Keratinocyte (primary cell): ENCODE measurements at regions not wholly inside any gene's neighbourhood (a gene's known extent, or its start where the extent isn't known, plus 50 kb on each side); places are given as distances from the start of the nearest gene placed in this dataset.

Experiments used
- DNase-seq: peaks from one replicate; pipeline ENCODE4 v3.0.0-alpha.2; 2011; ENCODE audit warnings: low read depth, missing footprints, low spot score
- FAIRE-seq: peaks from 2 replicates; lab custom pipeline; 2011; peaks lifted over from hg19 to GRCh38; lab: Jason Lieb, UNC
- H2AFZ ChIP-seq: 2 replicates; pipeline ENCODE4 v1.6.0; 2012; ENCODE audit warnings: low read length, control low read depth, inconsistent platforms; ENCODE audit not compliant: control insufficient read depth
- H3K27ac ChIP-seq: 2 replicates; pipeline ENCODE4 v1.5.1; 2011; ENCODE audit warnings: low read length; ENCODE audit not compliant: control insufficient read depth, insufficient read depth
- H3K27me3 ChIP-seq: 3 replicates; pipeline ENCODE4 v1.6.0; 2011; ENCODE audit warnings: low read length; ENCODE audit not compliant: control insufficient read depth, insufficient read depth; ENCODE audit errors: extremely low read depth
- H3K36me3 ChIP-seq, 2 experiments: 2 replicates in 1 of 2; 3 replicates in 1 of 2; pipeline ENCODE4 v1.5.1; 2011; ENCODE audit warnings: low read length in 2 of 2, mild to moderate bottlenecking in 1 of 2; ENCODE audit not compliant: control insufficient read depth in 2 of 2, insufficient read depth in 2 of 2; ENCODE audit errors: extremely low read depth in 1 of 2
- H3K4me1 ChIP-seq: 3 replicates; pipeline ENCODE4 v1.5.1; 2011; ENCODE audit warnings: low read length; ENCODE audit not compliant: control insufficient read depth, insufficient read depth; ENCODE audit errors: extremely low read depth
- H3K4me2 ChIP-seq: 3 replicates; pipeline ENCODE4 v1.6.0; 2011; ENCODE audit warnings: low read depth, low read length; ENCODE audit not compliant: control insufficient read depth, insufficient read depth; ENCODE audit errors: extremely low read depth
- H3K4me3 ChIP-seq, 3 experiments: fragments of 200-600 bp in 1 of 3; sonication (generic) in 1 of 3; 2 replicates in 2 of 3; 3 replicates in 1 of 3; pipeline ENCODE4 v1.5.1; 2011 to 2016; ENCODE audit warnings: low read length in 3 of 3, mild to moderate bottlenecking in 3 of 3, control low read depth in 2 of 3, inconsistent platforms in 1 of 3, low read depth in 1 of 3, mixed read lengths in 1 of 3, mixed run types in 1 of 3, moderate library complexity in 1 of 3; ENCODE audit not compliant: control insufficient read depth in 2 of 3, insufficient read depth in 2 of 3; ENCODE audit errors: extremely low read depth in 1 of 3
- H3K79me2 ChIP-seq: 2 replicates; pipeline ENCODE4 v1.6.0; 2012; ENCODE audit warnings: low read length; ENCODE audit not compliant: control insufficient read depth, insufficient read depth
- H3K9ac ChIP-seq: 3 replicates; pipeline ENCODE4 v1.6.0; 2011; ENCODE audit warnings: low read length; ENCODE audit not compliant: control insufficient read depth, insufficient read depth; ENCODE audit errors: extremely low read depth
- H3K9me1 ChIP-seq: 3 replicates; pipeline ENCODE4 v1.6.0; 2011; ENCODE audit warnings: low read length; ENCODE audit not compliant: control insufficient read depth, insufficient read depth; ENCODE audit errors: extremely low read depth
- H3K9me3 ChIP-seq: 2 replicates; pipeline ENCODE4 v1.5.1; 2012; ENCODE audit warnings: low read depth, low read length; ENCODE audit not compliant: control insufficient read depth
- H4K20me1 ChIP-seq: 3 replicates; pipeline ENCODE4 v1.6.0; 2011; ENCODE audit warnings: low read length; ENCODE audit not compliant: control insufficient read depth, insufficient read depth; ENCODE audit errors: extremely low read depth
- EZH2 ChIP-seq: IDR thresholded peaks from one replicate; pipeline ENCODE4 v1.6.1; 2012; ENCODE audit warnings: inconsistent platforms, mild to moderate bottlenecking, low read length, moderate library complexity
- dilution Hi-C: fragments of 300-500 bp; cut with MboI; formaldehyde crosslinking; loops from one replicate; pipeline ENCODE4 v1.7.0; 2020; ENCODE audit warnings: low sequenced_read_pairs; ENCODE audit not compliant: extremely low pct_ligation_motif_present
- TF ChIP-seq, protein P1 (sequence below), 3 experiments: IDR thresholded peaks in 1 of 3; conservative IDR thresholded peaks in 1 of 3; optimal IDR thresholded peaks in 1 of 3; 2 replicates in 2 of 3; 3 replicates in 1 of 3; pipeline versions ENCODE3 to v1.5.1; 2011; ENCODE audit warnings: low read length in 3 of 3, mild to moderate bottlenecking in 3 of 3, moderate library complexity in 2 of 3, control low read depth in 1 of 3, inconsistent platforms in 1 of 3; ENCODE audit not compliant: insufficient read depth in 2 of 3; ENCODE audit errors: extremely low read depth in 1 of 3

DNA sequence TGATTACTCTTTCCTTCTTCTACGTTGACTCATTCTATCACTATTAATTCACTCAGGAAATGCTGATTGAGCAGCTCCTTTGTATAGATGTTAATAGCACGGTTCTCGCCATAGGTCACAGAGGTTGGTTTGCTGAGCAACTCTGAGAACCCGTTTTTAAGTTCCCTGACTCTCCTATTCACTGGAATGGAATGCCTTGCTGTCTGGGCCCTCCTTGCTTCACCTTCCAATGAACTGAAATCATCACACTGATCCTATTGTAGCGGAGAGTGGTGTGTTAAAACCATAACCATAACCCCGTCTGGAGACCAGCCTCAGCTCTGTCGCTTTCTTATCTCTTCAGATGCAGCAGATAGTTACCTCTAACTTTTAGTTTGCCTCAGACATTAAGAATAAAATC is 323.6 kb downstream of the GABRB3 start:
- H2AFZ ChIP-seq, result no peak overlapping the region
- dilution Hi-C loops, result no loop called here
- no peak overlapping the region for H3K9ac ChIP-seq
- H3K4me1 ChIP-seq, result no peaks in the 10 kb centered on the region
- no peak overlapping the region for H3K4me3 ChIP-seq
- H4K20me1 ChIP-seq, result no peaks in the 10 kb centered on the region
- no peaks in the 10 kb centered on the region for H3K27me3 ChIP-seq
- no peaks in the 10 kb centered on the region for H3K79me2 ChIP-seq
- no peaks in the 10 kb centered on the region for H3K36me3 ChIP-seq
- FAIRE-seq (no peak), DNase-seq (no peak)
- H3K9me3 ChIP-seq, result peaks cover 2% of the 10 kb centered on the region
- H3K27ac ChIP-seq, result no peak overlapping the region
- no peaks in the 10 kb centered on the region for H3K9me1 ChIP-seq
- TF ChIP-seq EZH2, result no peak
- TF ChIP-seq, protein P1, sequence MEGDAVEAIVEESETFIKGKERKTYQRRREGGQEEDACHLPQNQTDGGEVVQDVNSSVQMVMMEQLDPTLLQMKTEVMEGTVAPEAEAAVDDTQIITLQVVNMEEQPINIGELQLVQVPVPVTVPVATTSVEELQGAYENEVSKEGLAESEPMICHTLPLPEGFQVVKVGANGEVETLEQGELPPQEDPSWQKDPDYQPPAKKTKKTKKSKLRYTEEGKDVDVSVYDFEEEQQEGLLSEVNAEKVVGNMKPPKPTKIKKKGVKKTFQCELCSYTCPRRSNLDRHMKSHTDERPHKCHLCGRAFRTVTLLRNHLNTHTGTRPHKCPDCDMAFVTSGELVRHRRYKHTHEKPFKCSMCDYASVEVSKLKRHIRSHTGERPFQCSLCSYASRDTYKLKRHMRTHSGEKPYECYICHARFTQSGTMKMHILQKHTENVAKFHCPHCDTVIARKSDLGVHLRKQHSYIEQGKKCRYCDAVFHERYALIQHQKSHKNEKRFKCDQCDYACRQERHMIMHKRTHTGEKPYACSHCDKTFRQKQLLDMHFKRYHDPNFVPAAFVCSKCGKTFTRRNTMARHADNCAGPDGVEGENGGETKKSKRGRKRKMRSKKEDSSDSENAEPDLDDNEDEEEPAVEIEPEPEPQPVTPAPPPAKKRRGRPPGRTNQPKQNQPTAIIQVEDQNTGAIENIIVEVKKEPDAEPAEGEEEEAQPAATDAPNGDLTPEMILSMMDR (optimal IDR thresholded peaks at IDR 0.05 in 1 of 3, IDR thresholded peaks at IDR 0.05 in 1 of 3, conservative IDR thresholded peaks at IDR 0.05 in 1 of 3; ENCODE audit: extremely low read depth in 1 of 3, insufficient read depth in 2 of 3, low read length in 3 of 3), result no peak
- no peak overlapping the region for H3K4me2 ChIP-seq

DNA sequence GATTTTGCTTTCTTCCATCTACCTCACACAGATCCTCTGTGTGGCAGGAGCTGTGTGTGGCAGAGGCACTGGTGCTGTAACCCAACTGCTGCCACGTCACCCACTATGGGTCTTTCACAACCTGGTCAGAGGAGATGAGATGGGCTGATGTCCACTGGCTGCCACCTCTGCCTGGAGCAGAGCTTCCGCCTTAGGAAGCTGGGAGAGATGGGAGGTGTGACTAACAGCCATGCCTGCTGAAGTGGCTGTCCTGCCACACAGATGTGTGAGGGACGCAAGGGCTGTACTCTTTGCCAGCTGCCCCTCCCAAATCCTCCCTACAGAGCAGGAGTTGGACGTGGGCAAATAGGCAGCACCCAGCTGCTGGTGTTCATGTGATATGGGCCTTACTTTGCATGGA is 329.5 kb downstream of the GABRB3 start:
- peaks cover 4% of the 10 kb centered on the region for H3K9me3 ChIP-seq
- dilution Hi-C loops, result no loop called here

More for the DNA sequence above, 329.5 kb downstream of the GABRB3 start:
- Histone ChIP-seq H3K9ac (no peak overlapping the region), H3K9me1 (no peaks in the 10 kb centered on the region), H3K27me3 (no peaks in the 10 kb centered on the region), H2AFZ (no peak overlapping the region), H3K4me2 (no peak overlapping the region), H3K36me3 (no peaks in the 10 kb centered on the region), H3K79me2 (no peaks in the 10 kb centered on the region), H3K4me1 (no peaks in the 10 kb centered on the region), H4K20me1 (no peaks in the 10 kb centered on the region), H3K4me3 (no peak overlapping the region), H3K27ac (no peak overlapping the region)
- TF ChIP-seq, protein P1 (optimal IDR thresholded peaks at IDR 0.05 in 1 of 3, IDR thresholded peaks at IDR 0.05 in 1 of 3, conservative IDR thresholded peaks at IDR 0.05 in 1 of 3; ENCODE audit: extremely low read depth in 1 of 3, insufficient read depth in 2 of 3, low read length in 3 of 3), result no peak
- TF ChIP-seq EZH2, result no peak
- FAIRE-seq (no peak), DNase-seq (no peak)
